ENCODE measurements at regions not wholly inside any gene's neighbourhood (a gene's known extent, or its start where the extent isn't known, plus 50 kb on each side); places are given as distances from the start of the nearest gene placed in this dataset.
A peak's percentile ranks its signal among the peaks of the same experiment; 100 is the strongest.
"Not testable (repeated sequence)": the region's sequence is repeated elsewhere in the genome, so short reads cannot be mapped to it uniquely, and the experiment has no call there.

DNA sequence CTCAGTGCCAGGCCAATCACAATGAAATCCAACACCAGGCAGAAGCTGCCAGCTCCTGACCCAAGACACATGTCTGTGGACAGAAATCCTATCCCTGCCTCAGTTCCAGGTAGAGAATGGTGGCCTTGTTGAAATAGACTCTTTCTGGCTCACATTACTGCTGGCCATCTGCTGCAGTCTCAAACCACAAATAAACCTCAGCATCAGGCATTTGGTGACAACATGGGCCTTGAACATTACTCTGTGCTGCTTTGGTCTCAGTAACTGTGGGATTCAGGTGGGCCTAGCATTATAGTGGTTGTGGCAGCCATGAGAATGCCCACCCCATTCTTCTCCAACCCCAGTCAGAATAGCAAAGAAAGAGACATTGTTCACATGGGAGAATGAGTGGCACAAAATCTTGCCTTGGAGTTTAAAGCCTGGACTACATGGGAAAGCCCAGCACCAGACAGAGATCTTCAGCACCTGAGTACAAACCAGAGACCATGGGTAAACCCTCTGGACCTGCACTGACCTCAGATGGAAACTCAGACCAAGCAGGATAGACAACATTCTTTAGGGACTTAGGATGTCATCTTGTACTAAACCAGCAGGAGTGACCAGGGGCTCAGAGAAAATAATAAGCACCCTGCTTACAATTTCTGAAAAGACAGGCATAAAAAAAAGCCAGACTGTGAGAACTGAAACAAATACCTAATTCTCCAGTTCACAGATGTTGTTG is 50.4 kb upstream of the TRAM1L1 start:
- no peak for DNase-seq

DNA sequence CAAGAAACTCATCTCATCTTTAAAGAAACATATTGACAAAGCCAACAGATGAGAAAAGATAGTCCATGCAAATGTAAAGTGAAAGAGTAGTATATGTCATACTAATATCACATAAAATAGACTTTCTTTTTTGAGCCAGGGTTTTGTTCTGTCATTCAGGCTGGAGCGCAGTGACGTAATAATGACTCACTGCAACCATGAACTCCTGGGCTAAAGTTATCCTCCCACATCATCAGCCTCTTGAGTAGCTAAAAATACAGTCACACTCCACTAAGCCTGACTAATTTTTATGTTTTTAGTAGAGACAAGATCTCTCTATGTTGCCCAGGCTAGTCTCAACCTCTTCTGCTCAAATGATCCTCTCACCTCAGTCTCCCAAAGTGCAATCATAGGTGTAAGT is 51.8 kb upstream of the TRAM1L1 start:
- DNase-seq: peak; percentile 5 to 27

DNA sequence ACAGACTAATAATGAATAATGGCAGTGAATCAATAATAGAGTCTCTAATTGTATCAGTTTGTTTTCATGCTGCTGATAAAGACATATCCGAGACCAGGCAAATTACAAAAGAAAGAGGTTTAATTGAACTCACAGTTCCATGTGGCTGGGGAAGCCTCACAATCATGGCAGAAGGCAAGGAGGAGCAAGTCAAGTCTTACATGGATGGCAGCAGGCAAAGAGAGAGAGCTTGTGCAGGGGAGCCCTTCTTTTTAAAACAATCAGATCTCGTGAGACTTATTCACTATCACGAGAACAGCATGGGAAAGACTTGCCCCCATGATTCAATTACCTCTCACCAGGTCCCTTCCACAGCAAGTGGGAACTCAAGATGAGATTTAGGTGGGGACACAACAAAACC is 53.4 kb upstream of the TRAM1L1 start:
- not testable (repeated sequence) for DNase-seq

DNA sequence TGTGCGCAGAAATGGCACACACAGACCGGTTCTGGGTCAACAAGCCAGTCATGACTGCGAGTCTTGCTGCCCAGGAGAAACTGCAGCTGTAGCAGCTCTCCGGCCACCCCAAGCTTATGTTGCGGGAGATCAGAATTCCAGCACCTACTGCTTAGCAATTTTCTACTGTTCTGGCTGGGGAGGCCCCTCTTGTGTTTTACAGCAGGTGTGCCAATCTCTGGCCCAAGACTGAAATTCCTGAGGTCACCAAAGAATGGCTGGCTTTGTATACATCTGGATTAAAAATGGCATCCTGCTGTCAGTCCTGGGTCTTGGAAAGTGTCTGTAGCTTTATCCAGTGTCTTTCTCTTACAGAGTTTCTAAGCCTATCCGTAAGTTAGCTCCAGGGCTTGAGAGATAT is 68.9 kb upstream of the TRAM1L1 start:
- DNase-seq: no peak

DNA sequence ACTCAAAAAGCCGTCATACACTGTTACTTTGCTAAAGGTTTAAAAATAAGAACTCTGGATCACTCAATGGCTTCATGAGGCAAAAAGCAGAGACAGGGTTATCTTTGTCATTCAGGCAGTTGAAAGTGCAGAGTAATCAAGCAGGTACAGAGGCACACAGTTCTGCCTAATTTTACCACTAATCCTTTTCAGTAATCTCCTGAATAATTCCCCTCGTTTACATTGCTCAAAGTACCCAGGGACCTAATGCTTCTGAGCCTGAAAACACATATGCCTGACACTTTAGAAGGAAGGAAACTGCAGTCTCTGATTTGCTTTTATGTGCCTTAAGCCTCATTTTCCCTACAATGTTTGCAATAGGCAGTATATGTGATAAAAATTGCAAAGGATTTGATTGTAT is 71.4 kb upstream of the TRAM1L1 start:
- no peak for DNase-seq

DNA sequence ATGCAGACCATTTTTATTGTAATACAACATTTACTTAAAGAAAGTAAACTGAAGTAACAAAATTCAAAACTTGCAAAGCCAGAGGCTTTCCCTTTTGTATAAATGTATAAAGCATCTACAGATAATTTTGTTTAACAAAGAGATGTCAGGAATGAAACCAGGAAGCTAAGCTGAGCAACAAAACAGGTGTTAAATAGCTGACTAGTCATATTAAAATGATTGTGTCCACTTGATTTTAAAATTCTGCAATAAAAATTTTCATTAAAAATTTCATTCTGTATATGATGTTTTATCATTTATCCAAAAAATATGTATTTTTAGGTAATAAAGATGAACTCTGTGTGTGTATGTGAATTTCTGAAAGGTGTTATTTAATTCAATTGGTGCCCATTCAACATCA is 72.0 kb upstream of the TRAM1L1 start:
- DNase-seq: no peak

DNA sequence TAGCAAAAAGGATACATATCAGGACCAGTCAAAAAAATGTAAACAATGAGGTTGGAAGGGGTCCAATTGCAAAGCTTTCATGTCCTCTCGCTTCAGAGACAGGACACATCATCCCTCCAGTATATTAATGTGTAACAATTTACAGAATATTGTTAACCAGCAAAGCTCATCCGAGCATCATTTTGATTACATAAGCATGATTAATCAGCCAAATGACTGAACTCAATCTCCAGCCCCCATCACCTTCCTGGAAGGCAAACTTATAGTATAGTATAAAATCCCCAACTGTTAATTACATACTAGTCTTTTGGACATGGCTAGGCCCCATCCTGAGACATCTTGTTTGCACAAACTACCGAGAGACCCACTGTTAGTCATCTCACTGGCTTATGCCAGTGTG is 77.6 kb upstream of the TRAM1L1 start:
- no peak for DNase-seq

DNA sequence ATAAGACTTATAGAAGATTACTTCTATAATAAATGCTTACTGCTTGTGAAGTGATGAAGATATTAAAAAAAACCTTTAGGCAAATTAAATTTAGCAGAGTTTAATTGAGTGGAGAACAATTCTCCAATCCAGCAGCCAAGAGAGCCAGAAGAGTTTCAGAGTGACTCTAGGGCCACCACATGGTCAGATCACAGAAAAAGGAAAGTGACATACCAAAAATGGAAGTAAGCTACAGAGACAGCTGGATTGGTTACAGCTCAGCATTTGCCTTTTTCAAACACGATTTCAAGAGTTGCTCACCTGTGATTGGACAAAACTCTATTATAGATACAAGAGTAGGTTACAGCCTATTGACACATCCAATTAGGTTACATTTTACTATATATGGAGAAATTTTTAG is 79.0 kb upstream of the TRAM1L1 start:
- no peak for DNase-seq

DNA sequence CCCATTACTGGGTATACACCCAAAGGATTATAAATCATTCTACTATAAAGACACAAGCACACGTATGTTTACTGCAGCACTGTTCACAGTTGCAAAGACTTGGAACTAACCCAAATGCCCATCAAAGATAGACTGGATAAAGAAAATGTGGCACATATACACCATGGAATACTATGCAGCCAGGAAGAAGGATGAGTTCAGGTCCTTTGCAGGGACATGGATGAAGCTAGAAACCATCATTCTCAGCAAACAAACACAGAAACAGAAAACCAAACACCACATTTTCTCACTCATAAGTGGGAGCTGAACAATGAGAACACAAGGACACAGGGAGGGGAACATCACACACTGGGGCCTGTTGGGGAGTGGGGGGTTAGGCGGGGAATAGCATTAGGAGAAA is 90.0 kb upstream of the TRAM1L1 start:
- DNase-seq: not testable (repeated sequence)

DNA sequence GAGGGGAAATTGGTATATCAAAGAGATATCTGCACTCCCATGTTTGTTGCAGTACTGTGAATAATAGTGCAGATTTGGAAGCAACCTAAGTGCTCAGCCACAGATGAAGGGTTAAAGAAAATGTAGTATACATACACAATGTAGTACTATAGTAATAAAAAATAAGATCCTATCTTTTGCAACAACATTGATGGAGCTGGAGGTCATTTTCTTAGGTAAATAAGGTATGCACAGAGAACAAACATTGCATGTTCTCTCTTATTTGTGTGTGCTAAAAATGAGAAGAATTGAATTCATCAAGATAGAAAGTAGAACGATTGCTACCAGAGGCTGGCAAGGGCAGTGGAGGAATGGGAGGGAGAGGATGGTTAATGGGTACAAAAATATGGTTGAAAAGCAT is 117.9 kb upstream of the TRAM1L1 start:
- no peak for DNase-seq

DNA sequence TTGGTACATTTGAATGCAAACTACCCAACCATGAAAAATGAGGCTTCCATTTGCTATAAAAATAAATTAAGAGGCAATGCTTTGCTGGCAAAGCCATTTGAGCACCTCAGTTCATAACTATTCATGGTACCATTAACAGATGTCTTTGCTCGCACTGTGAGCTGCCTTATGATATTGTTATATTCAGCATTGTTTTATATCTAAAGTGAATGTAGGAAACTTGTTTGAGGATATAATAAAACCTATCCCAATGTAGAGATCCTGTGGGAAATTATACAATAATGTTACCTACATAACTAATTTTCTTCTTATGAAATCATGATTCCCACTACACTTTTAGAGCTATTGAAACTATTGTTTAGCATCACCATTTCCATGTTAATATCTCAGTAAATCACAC is 125.2 kb upstream of the TRAM1L1 start:
- DNase-seq: no peak

DNA sequence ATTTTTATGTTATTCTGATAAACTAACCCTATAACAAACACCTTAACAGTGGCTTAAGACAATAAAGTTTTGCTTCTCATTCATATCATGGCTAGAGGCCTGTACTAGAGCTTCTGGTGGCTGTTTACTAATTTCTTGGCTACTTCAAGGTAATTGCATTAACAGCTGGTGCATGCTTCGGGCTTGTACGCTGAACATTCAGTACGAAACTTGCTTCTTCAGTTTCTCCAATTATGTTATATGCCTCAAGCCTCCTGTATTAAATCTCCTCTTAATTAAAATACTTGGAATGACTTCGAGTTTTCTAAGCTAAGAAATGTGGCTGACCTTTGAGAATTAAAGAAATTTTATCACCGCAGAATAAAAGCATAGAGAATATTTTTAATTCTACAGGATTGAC is 138.9 kb upstream of the TRAM1L1 start:
- DNase-seq: no peak

DNA sequence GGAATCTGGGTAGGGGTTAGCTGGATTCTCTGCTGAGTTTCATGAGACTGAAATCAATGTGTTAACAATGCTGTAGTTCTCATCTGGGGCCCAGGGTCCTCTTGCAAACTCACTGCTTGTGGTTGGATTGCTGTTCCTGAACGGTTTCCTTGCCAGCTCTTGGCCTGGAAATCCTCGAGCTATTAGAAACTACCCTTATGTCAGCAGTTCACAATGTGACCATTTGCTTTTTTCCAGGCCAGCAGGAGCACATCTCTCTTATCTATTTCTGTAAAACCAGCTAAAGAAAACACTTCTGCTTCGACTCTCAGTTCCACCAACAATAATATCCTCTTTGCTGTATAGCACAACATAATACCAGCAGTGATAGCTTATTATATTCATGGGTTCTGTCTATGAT is 140.1 kb upstream of the TRAM1L1 start:
- no peak for DNase-seq

DNA sequence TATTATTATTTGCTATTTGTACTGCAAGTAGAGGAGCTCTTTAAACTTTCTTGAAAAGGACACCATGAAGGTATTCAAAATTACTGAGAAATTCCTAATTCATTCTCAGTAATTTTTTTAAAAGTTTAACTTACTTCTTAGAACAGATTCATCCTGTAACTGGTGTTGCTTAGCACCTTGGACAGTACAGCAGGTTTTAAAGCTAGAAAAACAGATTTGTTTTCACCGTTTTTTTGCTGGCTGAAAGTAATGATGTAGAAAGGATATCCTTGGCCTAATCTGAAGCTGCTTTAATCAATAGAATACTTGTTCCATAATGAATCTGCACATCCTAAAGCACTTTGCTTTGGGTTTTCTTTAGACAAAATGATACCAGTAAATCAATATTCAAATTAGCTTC is 142.5 kb upstream of the TRAM1L1 start:
- DNase-seq: no peak

DNA sequence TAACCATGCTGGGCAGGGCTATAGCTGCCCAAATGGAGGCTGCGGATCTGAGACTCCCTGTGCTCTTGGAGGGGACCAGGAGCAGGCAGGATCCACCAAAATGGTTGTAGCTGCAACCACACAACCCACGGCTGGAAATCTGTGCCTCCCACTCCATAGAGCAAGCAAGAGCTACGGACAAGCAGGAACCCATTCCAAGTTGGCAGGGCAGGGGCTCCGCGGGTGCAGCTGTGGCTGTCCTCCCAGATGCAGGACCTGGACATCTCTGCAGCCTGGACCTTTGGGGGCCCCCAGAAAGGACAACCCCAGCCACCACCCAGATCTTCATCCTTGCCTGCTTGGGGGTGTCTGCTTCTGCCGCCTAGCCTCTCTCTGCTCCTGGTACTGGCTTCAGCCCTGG is 154.1 kb upstream of the TRAM1L1 start:
- DNase-seq: no peak

DNA sequence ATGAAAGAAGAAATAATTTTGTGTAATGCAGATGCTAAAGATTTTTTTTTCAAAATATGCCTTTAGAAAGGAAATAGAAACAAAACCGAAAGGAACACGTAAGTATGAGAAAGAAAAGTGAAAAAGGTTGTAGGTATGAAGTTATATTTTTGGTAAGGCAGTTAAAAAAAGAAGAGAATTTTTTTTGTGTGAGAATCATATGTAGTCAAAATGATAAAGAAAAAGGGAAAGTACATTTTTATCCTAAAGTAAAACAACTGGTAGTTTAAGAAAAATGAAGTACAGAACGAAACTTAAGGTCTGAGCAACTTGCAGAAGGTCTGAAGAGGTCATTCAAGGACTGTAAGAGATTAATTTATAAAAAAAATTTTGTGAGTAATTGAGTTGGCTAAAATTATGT is 164.0 kb upstream of the TRAM1L1 start:
- DNase-seq: no peak

DNA sequence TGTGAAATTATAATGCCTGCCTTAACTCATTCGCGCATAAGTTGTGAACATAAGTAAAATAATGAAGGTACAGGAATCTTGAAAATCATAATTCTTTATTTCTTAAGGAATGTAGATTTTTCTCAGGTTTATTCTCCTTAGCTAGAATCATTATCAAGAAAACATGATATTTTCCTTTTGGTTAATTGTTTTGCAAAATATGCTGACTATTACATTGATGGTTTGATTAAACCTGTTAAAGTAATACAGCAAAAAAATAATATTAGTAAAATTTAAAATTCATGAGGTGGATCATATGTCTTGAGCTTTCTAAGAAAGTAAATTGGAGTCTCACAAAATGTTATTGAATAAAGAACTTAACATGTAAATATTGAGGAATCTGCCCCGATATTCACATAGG is 178.7 kb upstream of the TRAM1L1 start:
- DNase-seq: no peak

DNA sequence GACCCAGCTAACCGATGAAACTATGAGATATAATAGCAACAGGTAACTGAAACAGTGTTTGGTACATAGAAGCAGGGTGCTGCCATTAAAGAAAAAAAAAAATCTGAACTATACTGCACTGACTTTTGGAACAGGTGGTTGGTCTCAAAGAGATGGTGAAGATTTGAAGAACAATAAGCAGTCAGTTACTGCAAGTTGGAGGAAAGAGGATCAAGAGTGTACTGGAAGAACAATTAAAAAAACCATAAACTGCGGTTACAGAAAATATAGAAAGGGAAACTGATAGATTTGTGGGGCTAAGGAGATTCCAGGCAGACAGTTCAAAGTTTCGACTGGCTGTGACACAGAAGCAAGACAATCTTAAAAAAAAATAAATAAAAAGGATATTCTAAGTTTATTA is 181.9 kb upstream of the TRAM1L1 start:
- DNase-seq: no peak

DNA sequence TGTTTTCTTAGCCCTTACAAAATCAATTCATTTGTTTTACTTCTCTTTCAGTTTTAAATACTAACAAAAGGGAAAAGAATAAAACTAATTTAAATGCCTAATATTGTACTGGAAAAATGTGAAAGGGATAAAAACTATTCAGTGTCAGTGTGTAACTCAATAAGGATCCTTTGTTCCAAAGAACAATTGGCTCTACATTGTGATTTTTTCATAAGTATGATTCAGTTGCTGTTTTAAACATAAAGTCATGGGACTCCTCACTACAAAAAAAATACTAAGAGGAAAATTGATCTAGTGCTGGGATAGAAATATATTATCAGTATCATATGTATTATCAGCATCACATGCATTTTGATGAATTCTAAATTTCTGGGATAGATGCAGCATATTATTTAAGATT is 199.4 kb upstream of the TRAM1L1 start:
- no peak for DNase-seq

DNA sequence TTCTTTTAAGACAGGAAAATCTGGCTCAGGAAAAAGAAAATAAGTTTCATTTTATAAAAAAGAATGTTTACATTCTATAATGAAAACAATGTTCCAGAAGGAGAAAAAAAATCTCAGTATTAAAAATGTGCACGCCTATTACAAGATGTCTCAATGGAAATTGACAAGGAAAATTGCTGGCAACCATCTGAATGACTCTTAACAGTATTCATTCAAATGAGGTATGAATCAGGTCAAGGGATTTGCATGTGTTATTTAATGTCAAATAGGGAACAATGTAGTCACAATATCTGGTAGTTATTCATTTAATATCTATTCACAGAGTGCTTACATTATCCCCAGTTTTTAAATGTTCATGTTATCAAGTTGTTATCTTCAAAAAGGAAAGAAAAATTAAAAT is 208.4 kb upstream of the TRAM1L1 start:
- DNase-seq: no peak

DNA sequence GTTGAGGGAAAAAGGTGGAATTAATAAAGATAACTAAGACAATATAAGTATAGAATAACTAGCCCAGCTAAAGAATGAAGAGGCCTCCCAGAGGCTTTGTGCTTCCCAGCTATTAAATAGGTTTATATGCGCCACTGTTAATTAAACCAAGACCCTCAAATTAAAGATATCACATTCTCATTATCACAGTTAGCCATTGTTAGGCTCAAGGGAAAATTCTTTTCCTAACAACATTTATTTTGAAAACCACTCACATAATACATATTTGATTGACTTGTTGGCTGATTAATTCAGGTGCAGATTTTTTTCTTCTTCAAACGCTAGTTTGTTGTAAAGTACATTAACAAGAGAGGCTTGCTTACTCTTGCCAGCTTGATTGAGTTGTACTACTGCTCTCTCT is 216.8 kb upstream of the TRAM1L1 start:
- DNase-seq: no peak

DNA sequence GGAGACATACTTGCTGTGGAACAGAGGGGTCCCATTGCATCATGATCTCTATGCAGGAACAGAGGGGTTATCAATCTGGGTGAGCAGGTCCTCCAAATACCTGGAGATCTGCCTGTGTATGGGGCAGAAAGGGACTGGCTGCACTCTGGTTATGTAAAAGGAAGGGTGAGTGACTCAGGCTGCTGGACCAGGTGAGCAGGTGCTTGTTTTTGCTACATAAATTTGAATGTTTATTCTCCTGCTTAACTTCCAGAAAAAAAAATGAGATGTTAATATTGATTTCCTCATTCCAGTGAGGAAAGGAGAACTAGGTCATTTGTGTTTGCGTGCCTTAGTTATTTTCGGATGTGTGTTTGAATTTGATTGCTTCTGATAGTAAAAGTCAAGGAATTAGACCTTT is 225.8 kb upstream of the TRAM1L1 start:
- no peak for DNase-seq

DNA sequence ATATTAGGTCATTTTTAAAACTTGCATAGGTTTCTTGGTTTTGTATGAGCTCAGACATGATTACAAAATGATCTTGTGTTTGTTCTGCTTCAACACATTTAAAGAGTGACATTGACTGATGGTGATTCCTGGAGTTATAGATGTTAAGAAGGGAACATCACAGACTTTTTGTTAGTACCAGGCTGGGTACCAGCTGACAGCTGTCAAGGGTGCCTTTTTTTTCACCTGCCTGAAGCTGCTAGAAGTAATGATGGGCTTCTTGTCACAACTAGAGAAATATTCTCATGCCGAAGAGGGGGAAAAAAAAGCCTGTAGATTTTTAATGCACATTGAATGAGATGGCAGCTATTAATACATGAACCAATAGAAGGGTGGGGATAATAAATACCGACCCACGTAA is 226.6 kb upstream of the TRAM1L1 start:
- no peak for DNase-seq

DNA sequence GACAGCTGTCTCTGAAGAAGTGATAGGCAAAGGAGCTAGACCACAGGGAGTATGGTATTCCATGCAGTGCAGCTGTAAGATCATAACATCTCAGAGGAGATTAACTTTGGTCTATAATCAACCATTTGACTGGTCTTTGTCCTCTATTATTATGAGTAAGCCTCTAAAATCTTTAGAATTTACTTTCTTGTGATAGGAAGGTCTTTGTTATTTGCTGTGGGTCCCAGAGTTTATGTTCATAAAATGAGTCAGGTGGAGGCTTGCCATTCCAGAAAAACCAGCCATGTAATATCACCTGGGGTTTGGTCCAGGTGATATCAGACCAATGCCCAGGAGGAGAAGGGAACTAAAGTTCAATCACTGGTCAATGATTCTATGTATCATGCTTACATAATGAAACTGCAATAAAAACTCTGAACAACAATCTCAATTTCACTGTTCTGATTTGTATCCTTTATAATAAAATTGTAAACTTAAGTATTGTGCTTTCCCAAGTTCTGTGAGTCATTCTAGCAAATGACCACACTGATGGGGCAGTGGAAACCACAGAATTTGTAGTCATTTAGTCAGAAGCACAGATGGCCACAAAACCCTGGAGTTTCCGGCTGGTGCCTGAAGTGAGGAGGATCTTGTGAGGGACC is 239.6 kb upstream of the TRAM1L1 start:
- no peak for DNase-seq

DNA sequence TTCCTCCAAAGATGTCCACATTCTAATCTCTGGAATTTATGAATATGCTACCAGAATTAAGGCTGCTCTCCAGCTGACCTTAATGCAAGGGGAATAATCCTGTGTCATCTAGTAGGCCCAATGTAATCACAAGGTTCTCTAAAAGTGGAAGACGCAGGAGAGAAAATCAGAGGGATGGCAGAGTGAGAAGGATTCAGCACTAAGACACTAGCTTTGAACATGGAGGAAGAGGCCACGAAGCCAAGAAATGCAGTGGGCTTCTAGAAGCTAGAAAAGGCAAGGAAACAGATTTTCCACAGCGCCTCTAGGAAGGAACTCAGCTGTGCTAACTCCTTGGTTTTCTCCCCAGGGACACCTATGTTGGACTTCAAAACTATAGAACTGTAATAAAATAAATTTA is 240.7 kb upstream of the TRAM1L1 start:
- DNase-seq: no peak

Measured in inflammatory macrophage treated with lipopolysaccharide for 1 hour (primary cell).